ENCODE measurements at regions not wholly inside any gene's neighbourhood (a gene's known extent, or its start where the extent isn't known, plus 50 kb on each side); places are given as distances from the start of the nearest gene placed in this dataset.

GRCh38 chr2:175552902-175553301 is 371.4 kb upstream of the ATP5MC3 start:
- H3K9me2 ChIP-seq (ENCODE audit: insufficient read depth) = no peaks in the 10 kb centered on the region
- no peaks in the 10 kb centered on the region for H4K20me1 ChIP-seq (ENCODE audit: insufficient read depth)
- H3K4me1 ChIP-seq (ENCODE audit: control insufficient read depth in 1 of 2, insufficient read depth in 2 of 2, low read length in 2 of 2) = no peaks in the 10 kb centered on the region
- no peaks in the 10 kb centered on the region for H3K9me3 ChIP-seq (ENCODE audit: control insufficient read depth in 1 of 2, insufficient read depth in 1 of 2, low read depth in 1 of 2, low read length in 2 of 2)
- no peak overlapping the region for H3K4me2 ChIP-seq (ENCODE audit: low read length)
- H3K4me3 ChIP-seq (replicated peaks in 1 of 2; ENCODE audit: low read depth in 1 of 2, low read length in 2 of 2) = no peak overlapping the region
- BruUV-seq (replicated peaks) = no TSS peak
- POLR2A ChIA-PET = no interaction called here
- no peaks in the 10 kb centered on the region for H3K36me3 ChIP-seq (ENCODE audit: control insufficient read depth in 1 of 2, insufficient read depth in 2 of 2, low read length in 2 of 2)
- intact Hi-C loops (cut with micrococcal nuclease) = no loop called here
- RAD21 ChIA-PET (ENCODE audit: low non-redundant PET in 1 of 2, low total read pairs in 2 of 2, uncharacterized antibody in 2 of 2, unreplicated experiment in 2 of 2) = no interaction called here
- TF ChIP-seq ATF3 (IDR thresholded peaks at IDR 0.05) = no peak
- no peak for TF ChIP-seq CTCF (IDR thresholded peaks at IDR 0.05 in 2 of 3, conservative IDR thresholded peaks at IDR 0.05 in 1 of 3; ENCODE audit: borderline replicate concordance in 1 of 3, insufficient read depth in 1 of 3, low read depth in 2 of 3, low read length in 2 of 3)
- TF ChIP-seq ZBTB33 (IDR thresholded peaks at IDR 0.05; ENCODE audit: extremely low read depth, insufficient replicate concordance, low read length) = no peak
- no peak for TF ChIP-seq POLR2AphosphoS5 (IDR thresholded peaks at IDR 0.05; ENCODE audit: low read depth, low read length)
- TF ChIP-seq FOSL1 (IDR thresholded peaks at IDR 0.05; ENCODE audit: low read depth) = no peak
- TF ChIP-seq MAX (IDR thresholded peaks at IDR 0.05) = no peak
- TF ChIP-seq SP1 (IDR thresholded peaks at IDR 0.05; ENCODE audit: low read depth) = no peak
- no peak for TF ChIP-seq ELF1 (IDR thresholded peaks at IDR 0.05; ENCODE audit: borderline replicate concordance, low read depth)
- TF ChIP-seq EZH2 (IDR thresholded peaks at IDR 0.05) = no peak
- no peak for TF ChIP-seq ZNF274 (IDR thresholded peaks at IDR 0.05; ENCODE audit: low read depth, low read length)
- TF ChIP-seq ZFX (IDR thresholded peaks at IDR 0.05) = no peak
- no peak for TF ChIP-seq SRF (IDR thresholded peaks at IDR 0.05; ENCODE audit: low read depth)
- no peak for TF ChIP-seq EZH2phosphoT487 (IDR thresholded peaks at IDR 0.05; ENCODE audit: borderline replicate concordance)
- no peak for TF ChIP-seq SIN3A (IDR thresholded peaks at IDR 0.05; ENCODE audit: low read depth)
- TF ChIP-seq JUND (IDR thresholded peaks at IDR 0.05) = no peak
- TF ChIP-seq TCF7L2 (IDR thresholded peaks at IDR 0.05; ENCODE audit: borderline replicate concordance, extremely low read depth, insufficient read depth, insufficient read length) = no peak
- no peak for TF ChIP-seq REST (IDR thresholded peaks at IDR 0.05; ENCODE audit: low read depth)
- no peak for TF ChIP-seq YY1 (IDR thresholded peaks at IDR 0.05; ENCODE audit: extremely low read depth, insufficient replicate concordance, low read depth, low read length)
- TF ChIP-seq POLR2A (IDR thresholded peaks at IDR 0.05; ENCODE audit: borderline replicate concordance, extremely low read depth, insufficient read depth, insufficient read length) = no peak
- no peak for TF ChIP-seq CEBPB (IDR thresholded peaks at IDR 0.05; ENCODE audit: low read depth)
- H2AFZ ChIP-seq (ENCODE audit: low read depth, low read length, poor library complexity, severe bottlenecking) = no peak overlapping the region
- CTCF ChIA-PET = no interaction called here
- H3K9ac ChIP-seq (ENCODE audit: low read length) = no peak overlapping the region
- no peaks in the 10 kb centered on the region for H3K79me2 ChIP-seq (ENCODE audit: insufficient read depth, low read length)
- DNase-seq (ENCODE audit: low read depth, low spot score) (no peak), ATAC-seq (no peak)
- H3K27me3 ChIP-seq (ENCODE audit: insufficient read depth, low read length) = no peaks in the 10 kb centered on the region; the same call in 1 of the 2 replicates
- no peak overlapping the region for H3K27ac ChIP-seq (ENCODE audit: low read depth, low read length)
